ENCODE measurements at regions not wholly inside any gene's neighbourhood (a gene's known extent, or its start where the extent isn't known, plus 50 kb on each side); places are given as distances from the start of the nearest gene placed in this dataset.

GRCh38 chr4:171602638-171603355 lies 210.4 kb upstream of the GALNTL6 start:
- TF ChIP-seq POLR2A (IDR thresholded peaks at IDR 0.05): no peak
- TF ChIP-seq CTCF (IDR thresholded peaks at IDR 0.05): no peak

Measured in esophagus squamous epithelium (tissue), 4 donors.